Mucosa of gallbladder (tissue), 1 donor: ENCODE measurements at regions not wholly inside any gene's neighbourhood (a gene's known extent, or its start where the extent isn't known, plus 50 kb on each side); places are given as distances from the start of the nearest gene placed in this dataset.
"Not testable (repeated sequence)": the region's sequence is repeated elsewhere in the genome, so short reads cannot be mapped to it uniquely, and the experiment has no call there.

ENCODE experiments used
- DNase-seq: peaks from one replicate; pipeline ENCODE4 v3.0.0-alpha.2; 2020; ENCODE audit warnings: low spot score
- donor health status: DM: no; HTN: no; CAD: no.

DNA sequence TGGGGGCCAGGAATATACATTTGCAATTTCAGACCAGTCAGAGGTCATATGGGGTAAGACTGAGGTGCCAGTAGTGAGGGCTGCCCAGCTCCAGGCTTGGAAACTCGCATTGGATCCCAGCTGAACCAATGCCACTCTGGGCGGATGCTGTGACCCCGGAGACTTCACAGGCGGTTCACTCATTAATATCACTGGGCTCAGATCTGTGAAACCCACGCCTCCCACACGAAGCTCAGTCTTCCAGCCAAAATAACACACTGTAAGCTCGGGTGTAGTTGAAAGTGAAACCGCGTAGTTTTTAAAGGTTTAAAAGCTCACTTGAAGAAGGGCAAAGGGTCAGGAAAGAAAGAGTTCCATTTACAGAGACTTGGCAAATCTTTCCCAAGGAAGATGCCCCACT is 254.8 kb downstream of the FOXL1 start:
- DNase-seq, result no peak

DNA sequence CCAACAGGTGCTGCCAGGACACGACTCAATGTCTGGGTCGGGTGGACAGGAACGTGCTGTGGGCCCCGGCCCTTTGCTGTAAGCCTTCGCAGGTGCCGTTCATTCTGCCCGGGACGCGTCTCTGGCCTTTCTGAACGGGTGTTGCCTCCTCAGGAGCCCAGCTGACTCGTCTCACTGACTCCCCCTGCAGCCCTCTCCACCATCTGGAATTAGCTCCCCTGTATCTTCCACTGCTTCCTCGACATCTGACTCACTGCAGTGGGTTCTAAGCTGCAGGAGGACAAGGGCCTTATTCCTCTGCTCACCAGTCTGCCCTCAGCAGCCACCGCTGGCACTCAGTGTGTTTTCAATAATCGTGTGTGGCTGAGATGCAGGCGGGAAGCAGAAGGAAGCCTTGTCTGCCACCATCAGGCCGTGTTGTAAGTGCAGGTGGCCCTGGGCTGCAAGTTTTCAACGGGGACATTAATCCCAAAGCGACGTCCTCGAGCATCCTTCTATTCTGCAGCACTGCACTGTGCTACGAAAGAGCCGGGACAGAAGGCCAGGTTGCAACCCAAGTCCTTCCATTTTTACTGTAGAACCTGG is 256.2 kb downstream of the FOXL1 start:
- DNase-seq, result no peak

DNA sequence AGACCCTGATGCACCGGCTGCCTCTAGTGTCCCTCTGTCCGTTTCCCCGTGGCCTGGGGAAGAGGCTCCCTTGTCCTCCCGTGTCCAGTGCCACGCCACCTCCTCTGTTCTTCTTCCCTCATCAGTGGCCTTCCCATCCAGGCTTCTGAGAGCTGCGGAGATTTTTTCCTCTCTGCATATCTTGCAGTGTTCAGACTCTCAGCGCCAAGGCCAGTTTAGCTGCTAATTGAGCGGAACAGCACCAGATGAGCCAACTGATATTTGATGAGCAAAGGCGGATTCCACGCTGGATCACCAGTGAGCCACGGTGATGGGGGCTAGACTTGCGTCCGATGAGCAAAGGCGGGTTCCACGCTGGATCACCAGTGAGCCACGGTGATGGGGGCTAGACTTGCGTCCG is 257.6 kb downstream of the FOXL1 start:
- no peak for DNase-seq

DNA sequence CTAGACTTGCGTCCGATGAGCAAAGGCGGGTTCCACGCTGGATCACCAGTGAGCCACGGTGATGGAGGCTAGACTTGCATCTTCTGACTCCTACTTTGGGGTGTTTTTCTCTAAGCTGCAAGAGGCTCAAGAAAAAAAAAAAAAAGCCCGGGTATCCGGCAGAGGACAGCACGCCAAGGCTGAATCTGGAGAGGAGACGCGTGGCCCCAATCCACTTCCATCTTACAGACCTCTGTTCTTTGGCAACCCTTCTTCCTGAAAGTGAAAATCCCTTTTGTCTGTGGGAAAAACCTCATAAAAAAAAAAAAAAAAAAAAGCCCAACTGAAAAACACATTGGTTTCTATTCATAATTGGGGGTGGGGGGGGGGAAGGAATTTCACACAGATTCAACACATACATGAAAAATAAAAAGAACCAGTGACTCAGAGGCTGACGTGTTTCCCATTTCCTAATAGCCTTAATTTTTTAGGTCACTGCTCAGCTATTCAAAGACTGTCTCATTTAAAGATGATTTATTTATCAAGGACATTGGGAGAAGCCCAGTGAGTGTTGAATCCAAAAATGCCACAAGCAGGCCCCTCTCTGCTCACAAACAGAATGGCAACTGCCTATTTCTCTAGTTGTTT is 258.3 kb downstream of the FOXL1 start:
- DNase-seq, result no peak

DNA sequence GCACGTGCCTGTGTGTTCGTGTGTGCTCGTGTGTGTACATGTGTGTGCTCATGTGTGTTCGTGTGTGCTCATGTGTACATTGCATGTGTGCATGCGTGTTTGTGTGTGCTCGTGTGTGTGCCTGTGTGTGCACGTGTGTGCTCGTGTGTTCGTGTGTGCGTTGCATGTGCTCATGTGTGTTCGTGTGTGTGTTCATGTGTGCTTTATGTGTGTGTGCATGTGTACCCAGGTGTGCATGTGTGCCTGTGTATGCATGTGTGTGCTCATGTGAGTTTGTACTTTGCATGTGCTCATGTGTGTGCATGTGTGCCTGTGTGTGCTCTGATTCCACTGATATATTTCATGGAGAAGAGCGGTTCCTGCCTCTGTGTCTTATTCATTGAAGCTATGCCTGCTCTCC is 265.5 kb downstream of the FOXL1 start:
- no peak for DNase-seq

DNA sequence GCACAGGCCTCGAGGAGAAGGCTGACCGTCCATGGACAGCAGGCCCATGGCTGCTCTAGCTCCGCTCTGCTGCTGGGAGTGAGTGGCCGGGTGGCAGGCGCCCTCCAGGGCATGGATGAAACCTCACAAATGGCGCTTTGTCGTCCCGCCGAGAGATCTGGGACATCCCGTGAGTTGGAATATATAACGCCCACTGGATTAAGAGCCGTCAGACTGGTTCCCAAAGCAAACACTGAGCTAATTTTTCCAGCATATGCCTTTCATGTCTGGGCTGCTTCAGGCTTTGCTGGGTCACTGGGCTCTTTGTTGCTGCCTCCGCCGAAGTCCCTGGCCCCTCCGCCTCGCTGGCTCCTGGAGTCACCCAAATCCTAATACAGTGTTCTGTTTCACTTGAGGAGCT is 266.3 kb downstream of the FOXL1 start:
- no peak for DNase-seq

DNA sequence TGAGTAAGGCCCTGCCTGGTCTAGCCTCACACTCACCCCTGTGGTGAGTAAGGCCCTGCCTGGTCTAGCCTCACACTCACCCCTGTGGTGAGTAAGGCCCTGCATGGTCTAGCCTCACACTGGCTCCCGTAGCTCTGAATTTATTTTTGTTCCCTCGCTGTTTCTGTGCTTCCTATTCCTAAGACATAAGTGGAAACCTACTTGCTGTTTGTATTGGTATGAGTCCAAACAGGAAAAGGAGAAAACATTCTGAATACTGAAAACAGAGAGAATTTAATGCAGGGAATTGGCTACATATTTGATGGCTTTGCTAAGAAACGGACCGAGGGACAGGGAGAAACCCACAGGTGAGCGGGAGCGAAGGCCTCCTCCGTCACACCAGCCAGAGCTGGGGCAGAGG is 267.8 kb downstream of the FOXL1 start:
- DNase-seq, result no peak

DNA sequence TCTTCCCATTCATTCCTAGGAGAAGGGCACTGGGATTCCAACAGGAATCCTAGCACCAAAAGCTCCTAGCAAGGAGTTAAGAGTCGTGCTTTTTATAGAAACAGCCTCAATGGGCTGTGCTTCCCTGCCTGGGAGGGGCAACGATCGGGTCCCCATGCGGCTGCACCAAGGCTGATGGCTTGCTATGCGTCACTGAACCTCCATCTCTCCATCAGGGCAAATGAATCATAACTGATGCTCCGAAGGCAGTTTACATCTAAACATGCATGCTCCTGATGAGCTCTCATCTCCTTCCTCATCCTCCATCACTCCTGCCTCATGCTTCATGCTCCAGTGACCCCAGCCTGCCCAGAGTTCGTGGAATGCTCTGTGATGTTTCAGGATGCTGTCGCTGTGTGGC is 270.5 kb downstream of the FOXL1 start:
- DNase-seq, result no peak

DNA sequence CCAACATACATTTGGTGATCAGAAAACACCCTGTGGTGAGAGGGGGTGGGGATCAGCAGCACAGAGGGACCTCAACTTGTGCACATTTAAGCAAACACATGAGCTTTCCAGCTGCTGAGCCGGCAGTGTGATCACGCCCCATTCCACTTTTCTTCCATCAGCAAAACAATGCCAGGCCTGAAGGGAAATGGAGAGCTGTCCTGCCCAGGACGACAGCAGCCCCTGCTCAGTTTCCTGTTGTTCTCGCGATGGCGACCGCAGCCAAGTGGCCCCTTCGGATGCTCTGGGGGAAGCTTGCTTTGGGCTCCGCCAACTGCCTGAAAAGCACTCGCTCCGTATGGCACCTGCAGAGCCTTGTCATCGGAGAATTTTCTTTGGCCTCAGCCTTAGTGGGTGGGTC is 272.3 kb downstream of the FOXL1 start:
- no peak for DNase-seq

DNA sequence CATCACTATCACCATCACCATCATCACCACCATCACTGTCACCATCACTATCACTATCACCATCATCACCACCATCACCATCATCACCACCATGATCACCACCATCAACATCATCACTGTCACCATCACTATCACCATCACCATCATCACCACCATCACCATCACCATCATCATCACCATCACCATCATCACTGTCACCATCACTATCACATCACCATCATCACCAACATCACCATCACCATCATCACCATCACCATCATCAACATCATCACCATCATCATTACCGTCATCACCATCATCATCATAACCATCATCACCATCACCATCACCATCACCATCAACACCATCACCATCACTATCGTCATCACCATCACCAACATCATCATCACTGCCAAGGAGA is 273.8 kb downstream of the FOXL1 start:
- no peak for DNase-seq

DNA sequence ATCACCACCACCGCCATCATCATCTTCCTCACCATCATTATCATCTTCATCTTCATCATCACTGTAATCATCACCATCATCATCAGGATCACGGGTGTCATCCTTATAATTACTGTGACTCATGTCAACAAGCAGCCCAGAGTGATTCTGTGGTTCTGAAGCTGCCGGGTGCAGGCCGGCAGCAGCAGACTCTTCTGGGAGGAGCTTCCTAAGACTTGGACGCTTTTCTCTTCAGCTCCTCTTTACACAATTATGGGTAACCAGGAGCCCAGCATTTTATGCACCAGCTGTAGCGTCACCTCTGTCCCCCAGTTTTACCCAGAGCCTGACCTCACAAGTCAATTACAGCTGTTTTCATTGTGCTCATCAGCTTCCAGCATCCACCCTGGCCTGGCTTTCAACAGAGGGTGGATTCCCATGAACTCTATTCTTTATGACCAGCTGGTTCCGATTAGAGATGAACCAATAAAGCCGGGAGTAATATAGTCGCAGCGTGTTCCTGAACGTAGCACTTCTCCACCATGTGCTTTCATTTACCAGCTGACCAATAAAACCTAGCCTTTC is 275.8 kb downstream of the FOXL1 start:
- DNase-seq, result no peak

DNA sequence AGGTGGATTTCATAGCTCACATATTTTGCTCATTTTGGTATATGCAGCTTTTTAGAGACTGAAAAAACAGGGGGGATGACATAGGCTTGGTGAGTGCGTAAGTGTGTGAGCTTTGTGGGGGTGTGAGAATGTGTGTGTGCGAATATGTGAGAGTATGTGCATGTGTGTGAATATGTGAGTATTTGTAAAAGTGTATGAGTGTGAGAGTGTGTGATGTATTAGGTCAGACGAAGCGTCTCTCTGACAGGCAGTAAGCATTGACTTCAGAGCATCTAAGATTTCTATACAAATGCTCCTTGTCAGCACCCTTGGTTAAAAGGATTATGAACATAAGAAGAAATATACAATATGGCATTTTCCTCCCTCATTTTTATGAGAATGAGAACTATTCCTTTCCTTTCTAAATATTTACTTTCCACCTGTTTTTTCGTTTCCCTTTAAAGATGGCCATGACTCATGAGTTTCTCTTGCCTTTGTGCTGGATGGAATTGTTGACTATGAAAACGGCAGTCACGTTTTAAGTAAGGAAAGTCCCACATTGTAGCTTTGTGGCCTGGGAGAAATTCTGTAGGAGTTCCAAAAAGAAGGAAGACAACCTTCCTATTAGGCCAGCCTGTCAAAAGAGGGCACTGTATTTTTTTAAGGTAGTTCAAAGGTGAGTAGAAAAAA is 276.4 kb downstream of the FOXL1 start:
- no peak for DNase-seq

DNA sequence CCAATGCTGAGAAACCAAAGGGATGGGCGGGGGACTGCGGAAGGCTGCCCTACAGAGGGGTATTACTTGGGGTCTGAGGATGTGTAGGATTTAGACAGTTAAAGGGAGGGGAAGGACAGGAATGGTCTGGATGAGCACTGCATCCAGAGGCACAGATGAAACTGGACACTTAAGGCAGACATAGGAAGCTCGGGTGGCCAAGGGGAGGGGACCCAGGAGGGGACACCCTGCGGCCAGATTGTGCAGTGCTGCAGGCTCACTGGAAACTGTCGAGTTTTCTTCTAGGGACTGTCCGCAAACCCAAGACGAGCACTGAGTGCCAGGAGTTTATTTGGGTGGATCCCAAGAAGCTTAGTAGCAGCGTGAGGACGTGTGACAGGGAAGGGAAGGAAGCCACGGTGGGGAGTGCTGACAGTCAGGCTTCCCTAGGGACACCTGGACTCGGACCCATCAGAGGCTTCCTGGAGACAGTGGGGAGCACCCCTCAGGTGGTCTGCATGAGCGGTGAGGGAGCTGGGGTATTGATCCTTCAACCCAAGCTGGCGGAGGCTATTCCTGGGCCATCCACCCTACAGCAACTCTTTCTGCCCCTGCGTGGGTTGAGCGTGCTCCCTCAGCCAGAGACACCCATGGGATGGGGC is 278.7 kb downstream of the FOXL1 start:
- no peak for DNase-seq

DNA sequence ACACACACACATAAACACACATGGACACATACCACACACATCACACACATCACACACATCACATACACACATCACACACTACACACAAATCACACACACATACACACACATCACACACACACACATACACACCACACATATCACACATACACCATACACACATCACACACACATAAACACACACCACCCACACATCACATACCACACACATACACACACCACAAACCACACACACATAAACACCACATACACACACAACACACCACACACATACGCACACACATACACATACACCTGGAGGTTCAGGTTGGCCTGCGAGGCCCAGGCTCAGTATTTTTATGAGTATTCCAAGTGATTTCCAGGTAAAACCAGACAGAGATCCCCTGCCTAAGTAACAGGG is 279.5 kb downstream of the FOXL1 start:
- DNase-seq, result no peak

DNA sequence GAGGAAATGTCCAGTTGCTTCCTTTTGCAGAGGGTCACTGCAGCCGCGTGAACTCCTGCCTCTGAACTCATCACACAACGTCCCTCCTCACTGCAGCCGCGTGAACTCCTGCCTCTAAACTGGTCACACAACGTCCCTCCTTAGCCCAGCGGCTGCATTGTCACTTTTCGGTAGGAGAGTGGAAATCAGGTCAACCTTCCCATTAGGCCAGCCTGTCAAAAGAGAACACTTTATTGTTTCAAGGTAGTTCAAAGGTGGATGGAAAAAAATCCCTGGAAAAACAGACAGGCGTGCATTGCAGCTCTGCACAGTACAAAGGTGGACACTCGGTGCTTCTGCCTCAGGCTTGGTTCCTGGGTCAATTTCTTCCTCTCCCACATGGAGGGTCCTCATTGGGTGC is 280.2 kb downstream of the FOXL1 start:
- no peak for DNase-seq

DNA sequence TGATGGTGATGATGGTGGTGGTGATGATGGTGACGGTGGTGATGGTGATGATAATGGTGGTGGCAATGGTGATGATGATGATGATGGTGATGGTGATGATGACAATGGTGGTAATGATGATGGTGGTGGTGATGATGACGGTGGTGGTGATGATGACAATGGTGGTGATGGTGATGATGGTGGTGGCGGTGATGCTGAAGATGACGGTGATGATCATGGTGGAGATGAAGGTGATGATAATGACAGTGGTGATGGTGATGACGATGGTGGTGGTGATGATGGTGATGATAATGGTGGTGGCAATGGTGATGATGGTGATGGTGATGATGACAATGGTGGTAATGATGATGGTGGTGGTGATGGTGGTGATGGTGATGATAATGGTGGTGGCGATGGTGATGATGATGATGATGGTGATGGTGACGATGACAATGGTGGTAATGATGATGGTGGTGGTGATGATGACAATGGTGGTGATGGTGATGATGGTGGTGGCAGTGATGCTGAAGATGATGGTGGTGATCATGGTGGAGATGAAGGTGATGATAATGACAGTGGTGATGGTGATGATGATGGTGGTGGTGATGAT is 283.0 kb downstream of the FOXL1 start:
- DNase-seq, result not testable (repeated sequence)

DNA sequence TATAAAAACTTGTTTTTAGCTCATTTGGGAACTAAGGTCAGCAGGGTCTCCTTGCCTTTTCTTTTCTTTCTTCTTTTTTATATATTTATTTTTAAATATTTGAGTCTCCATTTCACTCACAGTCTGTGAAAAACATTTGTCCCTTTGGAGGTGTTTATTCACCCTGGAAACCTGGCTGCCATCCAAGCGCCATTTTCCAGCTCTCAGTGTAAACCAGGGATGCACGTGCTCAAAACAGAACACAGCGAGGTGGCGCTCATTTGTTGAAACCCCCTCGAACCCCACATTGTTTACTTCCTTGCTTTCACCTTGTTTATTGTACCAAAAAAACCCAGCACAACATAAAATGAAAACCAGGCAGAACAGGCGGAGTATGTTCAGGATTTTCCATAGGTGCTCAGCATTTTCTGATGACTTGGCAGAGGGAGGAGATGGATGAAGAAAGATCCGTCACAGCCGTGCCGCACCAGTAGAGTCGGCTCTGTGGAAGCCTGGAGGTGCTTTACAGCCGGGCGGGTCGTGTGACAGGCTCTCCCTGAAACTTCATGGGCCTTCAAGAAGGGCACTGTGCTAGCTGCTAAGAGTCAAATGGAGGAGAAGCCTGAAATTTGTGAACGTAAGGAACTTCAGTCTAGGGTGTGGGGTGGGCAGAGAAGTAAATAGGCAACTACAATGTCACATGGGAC is 284.4 kb downstream of the FOXL1 start:
- no peak for DNase-seq

DNA sequence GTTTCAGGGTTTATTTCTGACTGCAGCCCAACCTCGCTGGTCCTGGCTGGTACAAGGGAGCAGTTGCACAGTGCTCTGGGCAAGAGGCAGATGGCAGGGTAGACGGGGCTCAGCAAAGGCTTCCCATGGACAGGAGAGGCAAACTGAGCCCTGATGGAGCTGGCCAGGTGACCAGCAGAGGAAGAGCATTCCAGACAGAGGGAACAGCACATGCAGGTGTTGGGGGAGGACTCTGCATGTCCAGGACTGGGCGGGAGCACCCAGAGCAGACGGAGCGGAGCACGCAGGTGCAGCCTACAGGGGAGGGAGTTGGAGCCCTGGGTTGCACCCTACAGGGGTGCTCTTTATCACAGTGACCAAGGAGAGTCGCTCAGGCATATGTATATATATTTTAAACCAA is 285.3 kb downstream of the FOXL1 start:
- no peak for DNase-seq

DNA sequence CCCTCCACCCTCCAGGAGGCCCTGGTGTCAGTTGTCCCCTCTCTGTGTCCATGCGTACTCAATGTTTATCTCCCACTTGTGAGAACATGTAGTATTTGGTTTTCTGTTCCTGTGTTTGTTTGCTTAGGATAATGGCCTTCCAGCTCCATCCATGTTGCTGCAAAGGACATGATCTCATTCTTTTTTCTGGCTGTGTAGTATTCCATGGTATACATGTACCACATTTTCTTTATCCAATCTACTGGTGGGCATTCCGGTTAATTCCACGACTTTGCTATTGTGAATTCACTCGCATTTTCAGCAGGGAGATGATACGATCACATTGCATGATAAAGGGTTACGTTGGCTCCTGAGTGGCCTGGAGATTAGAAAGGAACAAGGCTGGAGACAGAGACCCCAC is 286.2 kb downstream of the FOXL1 start:
- no peak for DNase-seq

DNA sequence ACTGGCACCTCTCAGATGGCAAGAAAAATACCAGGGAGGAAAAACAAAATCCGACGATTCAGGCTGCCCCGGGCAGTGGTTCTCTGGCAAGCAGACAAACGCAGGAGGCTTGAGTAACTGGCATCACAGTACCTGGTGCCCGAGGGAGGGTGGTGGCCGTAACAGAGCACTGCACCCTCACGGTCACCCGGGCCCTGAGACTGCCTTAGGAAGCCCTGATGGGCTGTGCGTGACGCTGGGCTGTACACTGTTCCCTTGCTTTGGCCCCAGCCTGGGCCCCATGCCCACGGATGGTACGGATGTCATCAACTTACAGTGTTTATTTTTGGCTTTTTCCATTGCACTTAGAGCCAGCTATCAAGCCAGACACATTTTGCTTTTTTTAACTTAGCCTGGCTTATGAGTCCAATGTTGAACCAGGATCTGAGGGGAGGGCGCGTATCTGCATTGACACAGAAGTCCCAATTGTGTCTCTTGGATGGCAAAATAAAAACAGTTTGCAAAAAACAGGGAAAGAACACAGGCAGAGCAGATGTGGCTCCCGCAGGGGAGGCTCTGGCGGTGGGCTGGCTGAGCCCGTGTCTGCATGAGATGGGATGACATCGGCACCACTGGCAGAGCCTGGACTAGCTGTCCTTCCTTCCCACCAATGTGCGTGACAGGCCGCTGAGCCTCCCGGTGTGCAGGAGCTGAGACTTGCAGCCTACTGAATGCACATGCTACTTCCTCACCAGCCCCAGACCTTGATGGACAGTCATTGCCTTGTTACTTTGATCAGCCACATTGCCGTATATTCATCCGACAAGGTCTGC is 287.7 kb downstream of the FOXL1 start:
- DNase-seq, result no peak
